ENCODE measurements at regions not wholly inside any gene's neighbourhood (a gene's known extent, or its start where the extent isn't known, plus 50 kb on each side); places are given as distances from the start of the nearest gene placed in this dataset.

DNA sequence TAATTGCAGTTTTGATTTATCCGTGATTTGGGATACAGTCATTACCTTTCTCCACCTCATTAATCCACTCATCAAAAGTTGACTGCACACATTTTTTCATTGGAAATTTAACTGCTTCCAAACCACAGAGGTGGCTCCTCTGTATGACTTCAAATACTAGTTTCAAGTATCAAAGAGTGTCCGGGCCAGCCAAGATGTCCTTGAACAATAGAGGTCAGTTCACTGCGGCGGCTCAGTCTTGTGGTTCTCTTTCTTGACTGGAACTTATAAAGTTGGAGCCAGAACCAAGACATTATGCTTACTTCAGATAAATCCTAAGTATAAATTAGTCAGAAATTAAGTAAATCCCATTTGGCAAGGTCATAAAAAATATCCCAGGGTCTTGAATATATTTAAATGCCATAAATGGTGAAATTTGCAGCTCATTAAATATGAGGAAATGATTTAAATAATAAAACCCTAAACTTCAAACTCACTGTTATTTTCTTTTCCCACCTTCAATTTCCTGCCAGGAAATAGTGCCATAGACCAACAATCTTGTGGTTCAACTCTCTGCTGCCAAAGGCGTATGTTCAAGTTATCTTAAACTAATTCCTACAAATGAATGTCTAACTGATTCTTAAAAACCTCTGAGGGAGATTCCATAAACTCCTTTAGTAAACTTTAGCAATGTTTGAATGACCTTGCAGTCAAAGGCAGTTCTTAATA, 360.8 kb downstream of the AEBP2 start:
- 60% methylated on average over 1 of the region's 5 CpGs for WGBS (ENCODE audit: insufficient coverage)
- no peaks in the 10 kb centered on the region for H3K27me3 ChIP-seq (replicated peaks in 2 of 5; ENCODE audit: control insufficient read depth in 4 of 5, insufficient read depth in 5 of 5, low read length in 4 of 5)
- POLR2A ChIA-PET, result no interaction called here
- H3K4me1 ChIP-seq (ENCODE audit: control extremely low read depth in 1 of 4, control insufficient read depth in 4 of 4, insufficient read depth in 4 of 4, low read length in 3 of 4), result peaks cover 0 to 3% (median 1%) of the 10 kb centered on the region in 4 experiments
- no peaks in the 10 kb centered on the region for H3K9me3 ChIP-seq (ENCODE audit: control extremely low read depth in 1 of 5, control insufficient read depth in 4 of 5, insufficient read depth in 2 of 5, low read depth in 1 of 5, low read length in 4 of 5)
- H3K4me3 ChIP-seq (ENCODE audit: control insufficient read depth in 1 of 7, extremely low read depth in 1 of 7, insufficient read depth in 4 of 7, low read depth in 2 of 7, low read length in 6 of 7), result no peak overlapping the region
- no peak overlapping the region for H3K27ac ChIP-seq (ENCODE audit: insufficient read depth in 1 of 2, low read depth in 1 of 2, low read length in 2 of 2, poor library complexity in 1 of 2, severe bottlenecking in 2 of 2)
- peak in 1 of 3 donors; percentile 4 for DNase-seq
- no peaks in the 10 kb centered on the region for H3K36me3 ChIP-seq (ENCODE audit: control insufficient read depth in 4 of 4, insufficient read depth in 4 of 4, low read length in 3 of 4)
- CTCF ChIA-PET, result interaction anchor here (1.1 kb wide), 1 partner anchor 10 kb away, joined by 3 read pairs; no protein-coding TSS in a partner anchor

GRCh38 chr12:19800884-19801283, 361.6 kb downstream of the AEBP2 start:
- WGBS (ENCODE audit: insufficient coverage), result no CpG with 5 or more reads among the region's 4 CpGs
- CTCF ChIA-PET, result interaction anchor here (1.1 kb wide), 1 partner anchor 11 kb away, joined by 3 read pairs; no protein-coding TSS in a partner anchor

DNA sequence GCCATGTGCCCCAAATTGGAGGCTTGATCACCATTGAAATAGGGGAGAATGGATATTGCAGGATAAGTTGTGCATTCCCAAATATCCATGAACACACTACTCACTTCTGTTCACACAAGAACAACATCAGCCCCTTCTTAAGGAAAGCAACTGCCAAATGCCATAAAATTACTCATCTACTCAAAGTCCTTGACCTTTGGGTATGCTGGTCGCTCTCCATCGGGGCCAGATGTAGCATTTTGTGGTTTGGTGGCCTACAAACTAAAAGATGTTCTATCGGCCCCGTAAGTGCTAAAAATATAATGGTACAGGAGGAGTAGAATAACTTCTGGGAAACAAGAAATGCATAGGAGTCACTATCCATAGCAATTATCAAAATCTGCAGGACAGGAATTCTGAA, 362.6 kb downstream of the AEBP2 start:
- no peak for DNase-seq
- POLR2A ChIA-PET, result interaction anchor here (0.6 kb wide), 1 partner anchor 829 kb away, joined by 6 read pairs; no protein-coding TSS in a partner anchor
- H3K9me3 ChIP-seq (ENCODE audit: control extremely low read depth in 1 of 5, control insufficient read depth in 4 of 5, insufficient read depth in 2 of 5, low read depth in 1 of 5, low read length in 4 of 5), result no peaks in the 10 kb centered on the region
- no peaks in the 10 kb centered on the region for H3K27me3 ChIP-seq (replicated peaks in 2 of 5; ENCODE audit: control insufficient read depth in 4 of 5, insufficient read depth in 5 of 5, low read length in 4 of 5)
- CTCF ChIA-PET, result no interaction called here
- peaks cover 0 to 3% (median 1%) of the 10 kb centered on the region in 4 experiments for H3K4me1 ChIP-seq (ENCODE audit: control extremely low read depth in 1 of 4, control insufficient read depth in 4 of 4, insufficient read depth in 4 of 4, low read length in 3 of 4)
- no peaks in the 10 kb centered on the region for H3K36me3 ChIP-seq (ENCODE audit: control insufficient read depth in 4 of 4, insufficient read depth in 4 of 4, low read length in 3 of 4)
- WGBS (ENCODE audit: insufficient coverage), result 82% methylated on average over 2 of the region's 4 CpGs
- H3K4me3 ChIP-seq (ENCODE audit: control insufficient read depth in 1 of 7, extremely low read depth in 1 of 7, insufficient read depth in 4 of 7, low read depth in 2 of 7, low read length in 6 of 7), result no peak overlapping the region
- no peak overlapping the region for H3K27ac ChIP-seq (ENCODE audit: insufficient read depth in 1 of 2, low read depth in 1 of 2, low read length in 2 of 2, poor library complexity in 1 of 2, severe bottlenecking in 2 of 2)

More at GRCh38 chr12:19800884-19801283, 361.6 kb downstream of the AEBP2 start:
- H3K4me3 ChIP-seq (ENCODE audit: control insufficient read depth in 1 of 7, extremely low read depth in 1 of 7, insufficient read depth in 4 of 7, low read depth in 2 of 7, low read length in 6 of 7), result no peak overlapping the region
- DNase-seq, result no peak
- H3K4me1 ChIP-seq (ENCODE audit: control extremely low read depth in 1 of 4, control insufficient read depth in 4 of 4, insufficient read depth in 4 of 4, low read length in 3 of 4), result peaks cover 0 to 3% (median 1%) of the 10 kb centered on the region in 4 experiments
- H3K27me3 ChIP-seq (replicated peaks in 2 of 5; ENCODE audit: control insufficient read depth in 4 of 5, insufficient read depth in 5 of 5, low read length in 4 of 5), result no peaks in the 10 kb centered on the region
- no peak overlapping the region for H3K27ac ChIP-seq (ENCODE audit: insufficient read depth in 1 of 2, low read depth in 1 of 2, low read length in 2 of 2, poor library complexity in 1 of 2, severe bottlenecking in 2 of 2)
- POLR2A ChIA-PET, result no interaction called here
- H3K9me3 ChIP-seq (ENCODE audit: control extremely low read depth in 1 of 5, control insufficient read depth in 4 of 5, insufficient read depth in 2 of 5, low read depth in 1 of 5, low read length in 4 of 5), result no peaks in the 10 kb centered on the region
- H3K36me3 ChIP-seq (ENCODE audit: control insufficient read depth in 4 of 4, insufficient read depth in 4 of 4, low read length in 3 of 4), result no peaks in the 10 kb centered on the region

GRCh38 chr12:19802915-19803314, 363.6 kb downstream of the AEBP2 start:
- Histone ChIP-seq H3K36me3 (ENCODE audit: control insufficient read depth in 4 of 4, insufficient read depth in 4 of 4, low read length in 3 of 4) (no peaks in the 10 kb centered on the region), H3K27me3 (replicated peaks in 2 of 5; ENCODE audit: control insufficient read depth in 4 of 5, insufficient read depth in 5 of 5, low read length in 4 of 5) (no peaks in the 10 kb centered on the region), H3K27ac (ENCODE audit: insufficient read depth in 1 of 2, low read depth in 1 of 2, low read length in 2 of 2, poor library complexity in 1 of 2, severe bottlenecking in 2 of 2) (no peak overlapping the region), H3K4me3 (ENCODE audit: control insufficient read depth in 1 of 7, extremely low read depth in 1 of 7, insufficient read depth in 4 of 7, low read depth in 2 of 7, low read length in 6 of 7) (no peak overlapping the region), H3K4me1 (ENCODE audit: control extremely low read depth in 1 of 4, control insufficient read depth in 4 of 4, insufficient read depth in 4 of 4, low read length in 3 of 4) (peaks cover 0 to 3% (median 1%) of the 10 kb centered on the region in 4 experiments), H3K9me3 (ENCODE audit: control extremely low read depth in 1 of 5, control insufficient read depth in 4 of 5, insufficient read depth in 2 of 5, low read depth in 1 of 5, low read length in 4 of 5) (no peaks in the 10 kb centered on the region)
- POLR2A ChIA-PET, result no interaction called here
- 100% methylated on average over 2 of the region's 2 CpGs for WGBS (ENCODE audit: insufficient coverage)
- CTCF ChIA-PET, result no interaction called here
- DNase-seq, result no peak

- ChIA-PET CTCF (no interaction called here), POLR2A (no interaction called here)
- whole genome bisulfite sequencing (ENCODE audit: insufficient coverage), result no CpG with 5 or more reads among the region's 1 CpG
- no peak overlapping the region for H3K27ac ChIP-seq (ENCODE audit: insufficient read depth in 1 of 2, low read depth in 1 of 2, low read length in 2 of 2, poor library complexity in 1 of 2, severe bottlenecking in 2 of 2)
- H3K27me3 ChIP-seq (replicated peaks in 2 of 5; ENCODE audit: control insufficient read depth in 4 of 5, insufficient read depth in 5 of 5, low read length in 4 of 5), result no peaks in the 10 kb centered on the region
- H3K4me1 ChIP-seq (ENCODE audit: control extremely low read depth in 1 of 4, control insufficient read depth in 4 of 4, insufficient read depth in 4 of 4, low read length in 3 of 4), result peaks cover 0 to 3% (median 1%) of the 10 kb centered on the region in 4 experiments
- no peak for DNase-seq
- no peak overlapping the region for H3K4me3 ChIP-seq (ENCODE audit: control insufficient read depth in 1 of 7, extremely low read depth in 1 of 7, insufficient read depth in 4 of 7, low read depth in 2 of 7, low read length in 6 of 7)
- no peaks in the 10 kb centered on the region for H3K36me3 ChIP-seq (ENCODE audit: control insufficient read depth in 4 of 4, insufficient read depth in 4 of 4, low read length in 3 of 4)
- H3K9me3 ChIP-seq (ENCODE audit: control extremely low read depth in 1 of 5, control insufficient read depth in 4 of 5, insufficient read depth in 2 of 5, low read depth in 1 of 5, low read length in 4 of 5), result peaks cover 0 to 1% (median 0%) of the 10 kb centered on the region in 5 experiments
Observed at GRCh38 chr12:19804737-19805136, 365.4 kb downstream of the AEBP2 start.

DNA sequence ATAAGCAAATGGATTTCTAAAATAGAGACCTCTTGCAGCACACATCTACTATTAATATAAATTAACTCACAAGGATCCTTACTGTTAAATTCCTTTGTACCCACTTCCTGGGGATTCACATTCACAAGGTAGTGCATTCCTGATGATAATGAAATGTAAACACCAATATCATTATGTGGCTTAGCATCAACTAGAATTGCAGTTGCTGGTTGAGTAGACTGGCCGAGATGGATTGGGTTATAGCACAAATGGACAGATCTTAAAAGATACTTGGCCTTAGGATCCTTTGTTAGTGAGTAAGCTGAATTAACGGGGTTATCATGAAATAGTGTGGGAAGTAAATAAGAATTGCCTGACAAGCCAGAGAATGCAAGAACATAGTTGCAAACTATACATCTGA, 369.1 kb downstream of the AEBP2 start:
- ChIA-PET POLR2A (no interaction called here), CTCF (no interaction called here)
- DNase-seq, result no peak
- Histone ChIP-seq H3K36me3 (ENCODE audit: control insufficient read depth in 4 of 4, insufficient read depth in 4 of 4, low read length in 3 of 4) (no peaks in the 10 kb centered on the region), H3K27ac (ENCODE audit: insufficient read depth in 1 of 2, low read depth in 1 of 2, low read length in 2 of 2, poor library complexity in 1 of 2, severe bottlenecking in 2 of 2) (no peak overlapping the region), H3K9me3 (ENCODE audit: control extremely low read depth in 1 of 5, control insufficient read depth in 4 of 5, insufficient read depth in 2 of 5, low read depth in 1 of 5, low read length in 4 of 5) (peaks cover 0 to 5% (median 0%) of the 10 kb centered on the region in 5 experiments), H3K4me1 (ENCODE audit: control extremely low read depth in 1 of 4, control insufficient read depth in 4 of 4, insufficient read depth in 4 of 4, low read length in 3 of 4) (no peaks in the 10 kb centered on the region), H3K27me3 (replicated peaks in 2 of 5; ENCODE audit: control insufficient read depth in 4 of 5, insufficient read depth in 5 of 5, low read length in 4 of 5) (no peaks in the 10 kb centered on the region), H3K4me3 (ENCODE audit: control insufficient read depth in 1 of 7, extremely low read depth in 1 of 7, insufficient read depth in 4 of 7, low read depth in 2 of 7, low read length in 6 of 7) (no peak overlapping the region)
- WGBS (ENCODE audit: insufficient coverage), result 93% methylated on average over 1 of the region's 2 CpGs

- ChIA-PET CTCF (no interaction called here), POLR2A (no interaction called here)
- whole genome bisulfite sequencing (ENCODE audit: insufficient coverage), result 100% methylated on average over 1 of the region's 1 CpG
- DNase-seq, result no peak
- H3K27me3 ChIP-seq (replicated peaks in 2 of 5; ENCODE audit: control insufficient read depth in 4 of 5, insufficient read depth in 5 of 5, low read length in 4 of 5), result no peaks in the 10 kb centered on the region
- H3K27ac ChIP-seq (ENCODE audit: insufficient read depth in 1 of 2, low read depth in 1 of 2, low read length in 2 of 2, poor library complexity in 1 of 2, severe bottlenecking in 2 of 2), result no peak overlapping the region
- no peak overlapping the region for H3K4me3 ChIP-seq (ENCODE audit: control insufficient read depth in 1 of 7, extremely low read depth in 1 of 7, insufficient read depth in 4 of 7, low read depth in 2 of 7, low read length in 6 of 7)
- H3K9me3 ChIP-seq (ENCODE audit: control extremely low read depth in 1 of 5, control insufficient read depth in 4 of 5, insufficient read depth in 2 of 5, low read depth in 1 of 5, low read length in 4 of 5), result peaks cover 0 to 5% (median 0%) of the 10 kb centered on the region in 5 experiments
- no peaks in the 10 kb centered on the region for H3K36me3 ChIP-seq (ENCODE audit: control insufficient read depth in 4 of 4, insufficient read depth in 4 of 4, low read length in 3 of 4)
- H3K4me1 ChIP-seq (ENCODE audit: control extremely low read depth in 1 of 4, control insufficient read depth in 4 of 4, insufficient read depth in 4 of 4, low read length in 3 of 4), result no peaks in the 10 kb centered on the region
Observed at GRCh38 chr12:19810213-19810612, 370.9 kb downstream of the AEBP2 start.

All from common myeloid progenitor, CD34-positive (primary cell).